HepG2 (cell line): ENCODE measurements at regions not wholly inside any gene's neighbourhood (a gene's known extent, or its start where the extent isn't known, plus 50 kb on each side); places are given as distances from the start of the nearest gene placed in this dataset.

Experiments
- AHDC1 ChIP-seq: sonication (generic); formaldehyde crosslinking; IDR thresholded peaks from 2 replicates; pipeline ENCODE4 v1.5.1; 2020; ENCODE audit warnings: mild to moderate bottlenecking, missing genetic modification reagents, borderline replicate concordance
- BRD4 ChIP-seq: sonication (generic); formaldehyde crosslinking; IDR thresholded peaks from 2 replicates; pipeline ENCODE4 v1.4.0; 2020; ENCODE audit warnings: missing genetic modification reagents
- GABPB1 ChIP-seq: IDR thresholded peaks from 2 replicates; pipeline ENCODE4 v1.6.1; 2016; ENCODE audit warnings: mild to moderate bottlenecking, missing genetic modification reagents, moderate library complexity, missing compliant biosample characterization
- HNRNPLL ChIP-seq: fragments of 200-400 bp; formaldehyde crosslinking; IDR thresholded peaks from 2 replicates; pipeline ENCODE4 v1.6.1; 2017; ENCODE audit warnings: mild to moderate bottlenecking, low read depth, low read length; ENCODE audit not compliant: poor library complexity, severe bottlenecking
- HOXA3 ChIP-seq: sonication (generic); formaldehyde crosslinking; IDR thresholded peaks from 2 replicates; pipeline ENCODE4 v1.5.0; 2020; ENCODE audit warnings: missing genetic modification reagents
- IRF9 ChIP-seq: sonication (generic); formaldehyde crosslinking; IDR thresholded peaks from 2 replicates; pipeline ENCODE4 v1.8.0; 2022; ENCODE audit warnings: missing genetic modification reagents, mild to moderate bottlenecking, borderline replicate concordance
- MXD3 ChIP-seq: IDR thresholded peaks from 2 replicates; pipeline ENCODE4 v1.6.1; 2016; ENCODE audit warnings: mild to moderate bottlenecking, missing biosample characterization, missing genetic modification reagents
- MYNN ChIP-seq: sonication (generic); formaldehyde crosslinking; IDR thresholded peaks from 2 replicates; pipeline ENCODE4 v1.4.0; 2020; ENCODE audit warnings: mild to moderate bottlenecking, low read depth, missing genetic modification reagents
- NCOA5 ChIP-seq: sonication (generic); formaldehyde crosslinking; IDR thresholded peaks from 2 replicates; pipeline ENCODE4 v1.4.0; 2020; ENCODE audit warnings: missing genetic modification reagents
- RCOR2 ChIP-seq: IDR thresholded peaks from 2 replicates; pipeline ENCODE4 v1.6.1; 2016; ENCODE audit warnings: missing biosample characterization, missing genetic modification reagents
- TGIF2 ChIP-seq: IDR thresholded peaks from 2 replicates; pipeline ENCODE4 v1.6.1; 2016; ENCODE audit warnings: control low read depth, missing compliant biosample characterization
- ZBTB20 ChIP-seq: sonication (generic); formaldehyde crosslinking; IDR thresholded peaks from 2 replicates; pipeline ENCODE4 v1.8.1; 2023; ENCODE audit warnings: missing genetic modification reagents, low read depth, mild to moderate bottlenecking, borderline replicate concordance
- ZNF235 ChIP-seq: sonication (generic); formaldehyde crosslinking; IDR thresholded peaks from 2 replicates; pipeline ENCODE4 v1.8.1; 2023; ENCODE audit warnings: mild to moderate bottlenecking, missing genetic modification reagents, borderline replicate concordance
- ZNF33B ChIP-seq: sonication (generic); formaldehyde crosslinking; IDR thresholded peaks from 2 replicates; pipeline ENCODE4 v1.5.1; 2020; ENCODE audit warnings: mild to moderate bottlenecking, missing genetic modification reagents
- ZNF546 ChIP-seq: sonication (generic); formaldehyde crosslinking; conservative IDR thresholded peaks from 2 replicates; pipeline ENCODE4 v1.8.1; 2023; ENCODE audit warnings: mild to moderate bottlenecking, missing genetic modification reagents
- ZNF691 ChIP-seq: sonication (generic); formaldehyde crosslinking; IDR thresholded peaks from 2 replicates; pipeline ENCODE4 v1.4.0; 2020; ENCODE audit warnings: missing genetic modification reagents, low read depth, mild to moderate bottlenecking, borderline replicate concordance
- ZNF710 ChIP-seq: sonication (generic); formaldehyde crosslinking; IDR thresholded peaks from 2 replicates; pipeline ENCODE4 v1.5.0; 2020; ENCODE audit warnings: mild to moderate bottlenecking, missing genetic modification reagents, borderline replicate concordance

- TF ChIP-seq ZNF710 (CRISPR knock-in tag) (0 out of 2 replicates have a peak, but pooled peaks have one; percentile 35), ZNF691 (CRISPR knock-in tag) (peak; percentile 26; the same call in 1 of the 2 replicates), MYNN (CRISPR knock-in tag) (no peak), AHDC1 (0 out of 2 replicates have a peak, but pooled peaks have one; percentile 4), GABPB1 (CRISPR knock-in tag) (0 out of 2 replicates have a peak, but pooled peaks have one; percentile 61), ZNF33B (CRISPR knock-in tag) (peak; percentile 39; the same call in 1 of the 2 replicates), ZNF546 (no peak), TGIF2 (peak; percentile 7), ZNF235 (0 out of 2 replicates have a peak, but pooled peaks have one; percentile 24), HNRNPLL (peak; percentile 66), HOXA3 (no peak), BRD4 (CRISPR knock-in tag) (peak; percentile 30; the same call in 1 of the 2 replicates), NCOA5 (no peak), RCOR2 (CRISPR knock-in tag) (peak; percentile 40), ZBTB20 (CRISPR knock-in tag) (peak; percentile 19; the same call in 1 of the 2 replicates), IRF9 (CRISPR knock-in tag) (peak; percentile 56; the same call in 1 of the 2 replicates), MXD3 (CRISPR knock-in tag) (peak; percentile 43; the same call in 1 of the 2 replicates)
These were observed 470.7 kb downstream of the SOX9 start (continued) for GRCh38 chr17:72591289-72592241.
